KMS-11 (cell line): ENCODE measurements at regions not wholly inside any gene's neighbourhood (a gene's known extent, or its start where the extent isn't known, plus 50 kb on each side); places are given as distances from the start of the nearest gene placed in this dataset.

Experiments used
- H2AFZ ChIP-seq: fragments of 200-600 bp; sonication (generic); 2 replicates; pipeline ENCODE4 v1.6.1; 2016; ENCODE audit warnings: antibody characterized with exemption, mixed run types, low read depth
- H3K27ac ChIP-seq: fragments of 200-600 bp; sonication (generic); 2 replicates; pipeline ENCODE4 v1.6.1; 2016; ENCODE audit warnings: mild to moderate bottlenecking, mixed run types
- H3K27me3 ChIP-seq: fragments of 200-600 bp; sonication (generic); 2 replicates; pipeline ENCODE4 v1.6.1; 2017; ENCODE audit warnings: mild to moderate bottlenecking, low read depth, mixed run types, moderate library complexity; ENCODE audit not compliant: insufficient read depth
- H3K36me3 ChIP-seq: fragments of 200-600 bp; sonication (generic); 2 replicates; pipeline ENCODE4 v1.6.1; 2017; ENCODE audit warnings: mild to moderate bottlenecking, mixed run types; ENCODE audit not compliant: insufficient read depth
- H3K4me1 ChIP-seq: fragments of 200-600 bp; sonication (generic); 2 replicates; pipeline ENCODE4 v1.6.1; 2016; ENCODE audit warnings: mild to moderate bottlenecking, low read depth, mixed run types; ENCODE audit not compliant: poor library complexity, severe bottlenecking
- H3K4me2 ChIP-seq: fragments of 200-600 bp; sonication (generic); 2 replicates; pipeline ENCODE4 v1.7.0; 2016; ENCODE audit warnings: mild to moderate bottlenecking, mixed run types
- H3K4me3 ChIP-seq: fragments of 200-600 bp; sonication (generic); IDR thresholded peaks from 2 replicates; pipeline ENCODE4 v1.6.1; 2017; ENCODE audit warnings: low read depth, low read length, mixed read lengths; ENCODE audit not compliant: insufficient read depth
- H3K79me2 ChIP-seq: fragments of 200-600 bp; sonication (generic); 2 replicates; pipeline ENCODE4 v1.6.1; 2016; ENCODE audit warnings: low read depth, mixed run types; ENCODE audit not compliant: insufficient read depth
- H3K9ac ChIP-seq: fragments of 200-600 bp; sonication (generic); 2 replicates; pipeline ENCODE4 v1.6.1; 2016; ENCODE audit warnings: mild to moderate bottlenecking, mixed run types
- H4K20me1 ChIP-seq: fragments of 200-600 bp; sonication (generic); 2 replicates; pipeline ENCODE4 v1.6.1; 2016; ENCODE audit warnings: mild to moderate bottlenecking, mixed run types; ENCODE audit not compliant: insufficient read depth
- CTCF ChIP-seq: fragments of 200-600 bp; sonication (generic); conservative IDR thresholded peaks from 2 replicates; pipeline ENCODE4 v1.6.1; 2017; ENCODE audit warnings: low read depth, mild to moderate bottlenecking, antibody characterized with exemption, low read length, moderate library complexity, mixed read lengths

GRCh38 chr6:115631028-115631427 lies 429.7 kb downstream of the FRK start:
- no peak overlapping the region for H3K4me2 ChIP-seq
- no peak overlapping the region for H3K9ac ChIP-seq
- no peaks in the 10 kb centered on the region for H3K27me3 ChIP-seq
- H3K27ac ChIP-seq = no peak overlapping the region
- no peaks in the 10 kb centered on the region for H4K20me1 ChIP-seq
- no peak for TF ChIP-seq CTCF
- no peaks in the 10 kb centered on the region for H3K36me3 ChIP-seq
- no peaks in the 10 kb centered on the region for H3K4me1 ChIP-seq
- no peak overlapping the region for H3K4me3 ChIP-seq
- no peak overlapping the region for H2AFZ ChIP-seq
- H3K79me2 ChIP-seq = no peaks in the 10 kb centered on the region

- Histone ChIP-seq H3K4me1 (no peaks in the 10 kb centered on the region), H4K20me1 (no peaks in the 10 kb centered on the region), H3K4me2 (no peak overlapping the region), H2AFZ (no peak overlapping the region), H3K27ac (no peak overlapping the region), H3K27me3 (no peaks in the 10 kb centered on the region), H3K36me3 (no peaks in the 10 kb centered on the region), H3K9ac (no peak overlapping the region), H3K4me3 (no peak overlapping the region), H3K79me2 (no peaks in the 10 kb centered on the region)
- TF ChIP-seq CTCF = no peak
Measured at GRCh38 chr6:115630424-115631024, 430.2 kb downstream of the FRK start.

GRCh38 chr6:115629415-115629814 lies 431.3 kb downstream of the FRK start:
- Histone ChIP-seq H3K27me3 (no peaks in the 10 kb centered on the region), H2AFZ (no peak overlapping the region), H3K36me3 (no peaks in the 10 kb centered on the region), H3K9ac (no peak overlapping the region), H3K27ac (no peak overlapping the region), H3K4me1 (no peaks in the 10 kb centered on the region), H3K4me3 (no peak overlapping the region), H4K20me1 (no peaks in the 10 kb centered on the region), H3K4me2 (no peak overlapping the region), H3K79me2 (no peaks in the 10 kb centered on the region)
- TF ChIP-seq CTCF = no peak

- H3K4me3 ChIP-seq = no peak overlapping the region
- TF ChIP-seq CTCF = no peak
- no peaks in the 10 kb centered on the region for H3K4me1 ChIP-seq
- H2AFZ ChIP-seq = no peak overlapping the region
- H4K20me1 ChIP-seq = no peaks in the 10 kb centered on the region
- no peak overlapping the region for H3K4me2 ChIP-seq
- no peaks in the 10 kb centered on the region for H3K27me3 ChIP-seq
- H3K9ac ChIP-seq = no peak overlapping the region
- H3K79me2 ChIP-seq = no peaks in the 10 kb centered on the region
- H3K27ac ChIP-seq = no peak overlapping the region
- no peaks in the 10 kb centered on the region for H3K36me3 ChIP-seq
Measured at GRCh38 chr6:115618256-115618655, 442.4 kb downstream of the FRK start.
